Keratinocyte (primary cell): ENCODE measurements at regions not wholly inside any gene's neighbourhood (a gene's known extent, or its start where the extent isn't known, plus 50 kb on each side); places are given as distances from the start of the nearest gene placed in this dataset.

Experiments
- DNase-seq: peaks from one replicate; pipeline ENCODE4 v3.0.0-alpha.2; 2011; ENCODE audit warnings: low read depth, missing footprints, low spot score
- FAIRE-seq: peaks from 2 replicates; lab custom pipeline; 2011; peaks lifted over from hg19 to GRCh38; lab: Jason Lieb, UNC
- H2AFZ ChIP-seq: 2 replicates; pipeline ENCODE4 v1.6.0; 2012; ENCODE audit warnings: low read length, control low read depth, inconsistent platforms; ENCODE audit not compliant: control insufficient read depth
- H3K27ac ChIP-seq: 2 replicates; pipeline ENCODE4 v1.5.1; 2011; ENCODE audit warnings: low read length; ENCODE audit not compliant: control insufficient read depth, insufficient read depth
- H3K27me3 ChIP-seq: 3 replicates; pipeline ENCODE4 v1.6.0; 2011; ENCODE audit warnings: low read length; ENCODE audit not compliant: control insufficient read depth, insufficient read depth; ENCODE audit errors: extremely low read depth
- H3K36me3 ChIP-seq, 2 experiments: 2 replicates in 1 of 2; 3 replicates in 1 of 2; pipeline ENCODE4 v1.5.1; 2011; ENCODE audit warnings: low read length in 2 of 2, mild to moderate bottlenecking in 1 of 2; ENCODE audit not compliant: control insufficient read depth in 2 of 2, insufficient read depth in 2 of 2; ENCODE audit errors: extremely low read depth in 1 of 2
- H3K4me1 ChIP-seq: 3 replicates; pipeline ENCODE4 v1.5.1; 2011; ENCODE audit warnings: low read length; ENCODE audit not compliant: control insufficient read depth, insufficient read depth; ENCODE audit errors: extremely low read depth
- H3K4me2 ChIP-seq: 3 replicates; pipeline ENCODE4 v1.6.0; 2011; ENCODE audit warnings: low read depth, low read length; ENCODE audit not compliant: control insufficient read depth, insufficient read depth; ENCODE audit errors: extremely low read depth
- H3K4me3 ChIP-seq, 3 experiments: fragments of 200-600 bp in 1 of 3; sonication (generic) in 1 of 3; 2 replicates in 2 of 3; 3 replicates in 1 of 3; pipeline ENCODE4 v1.5.1; 2011 to 2016; ENCODE audit warnings: low read length in 3 of 3, mild to moderate bottlenecking in 3 of 3, control low read depth in 2 of 3, inconsistent platforms in 1 of 3, low read depth in 1 of 3, mixed read lengths in 1 of 3, mixed run types in 1 of 3, moderate library complexity in 1 of 3; ENCODE audit not compliant: control insufficient read depth in 2 of 3, insufficient read depth in 2 of 3; ENCODE audit errors: extremely low read depth in 1 of 3
- H3K79me2 ChIP-seq: 2 replicates; pipeline ENCODE4 v1.6.0; 2012; ENCODE audit warnings: low read length; ENCODE audit not compliant: control insufficient read depth, insufficient read depth
- H3K9ac ChIP-seq: 3 replicates; pipeline ENCODE4 v1.6.0; 2011; ENCODE audit warnings: low read length; ENCODE audit not compliant: control insufficient read depth, insufficient read depth; ENCODE audit errors: extremely low read depth
- H3K9me1 ChIP-seq: 3 replicates; pipeline ENCODE4 v1.6.0; 2011; ENCODE audit warnings: low read length; ENCODE audit not compliant: control insufficient read depth, insufficient read depth; ENCODE audit errors: extremely low read depth
- H3K9me3 ChIP-seq: 2 replicates; pipeline ENCODE4 v1.5.1; 2012; ENCODE audit warnings: low read depth, low read length; ENCODE audit not compliant: control insufficient read depth
- H4K20me1 ChIP-seq: 3 replicates; pipeline ENCODE4 v1.6.0; 2011; ENCODE audit warnings: low read length; ENCODE audit not compliant: control insufficient read depth, insufficient read depth; ENCODE audit errors: extremely low read depth
- EZH2 ChIP-seq: IDR thresholded peaks from one replicate; pipeline ENCODE4 v1.6.1; 2012; ENCODE audit warnings: inconsistent platforms, mild to moderate bottlenecking, low read length, moderate library complexity
- dilution Hi-C: fragments of 300-500 bp; cut with MboI; formaldehyde crosslinking; loops from one replicate; pipeline ENCODE4 v1.7.0; 2020; ENCODE audit warnings: low sequenced_read_pairs; ENCODE audit not compliant: extremely low pct_ligation_motif_present
- TF ChIP-seq, protein P1 (sequence below), 3 experiments: IDR thresholded peaks in 1 of 3; conservative IDR thresholded peaks in 1 of 3; optimal IDR thresholded peaks in 1 of 3; 2 replicates in 2 of 3; 3 replicates in 1 of 3; pipeline versions ENCODE3 to v1.5.1; 2011; ENCODE audit warnings: low read length in 3 of 3, mild to moderate bottlenecking in 3 of 3, moderate library complexity in 2 of 3, control low read depth in 1 of 3, inconsistent platforms in 1 of 3; ENCODE audit not compliant: insufficient read depth in 2 of 3; ENCODE audit errors: extremely low read depth in 1 of 3

DNA sequence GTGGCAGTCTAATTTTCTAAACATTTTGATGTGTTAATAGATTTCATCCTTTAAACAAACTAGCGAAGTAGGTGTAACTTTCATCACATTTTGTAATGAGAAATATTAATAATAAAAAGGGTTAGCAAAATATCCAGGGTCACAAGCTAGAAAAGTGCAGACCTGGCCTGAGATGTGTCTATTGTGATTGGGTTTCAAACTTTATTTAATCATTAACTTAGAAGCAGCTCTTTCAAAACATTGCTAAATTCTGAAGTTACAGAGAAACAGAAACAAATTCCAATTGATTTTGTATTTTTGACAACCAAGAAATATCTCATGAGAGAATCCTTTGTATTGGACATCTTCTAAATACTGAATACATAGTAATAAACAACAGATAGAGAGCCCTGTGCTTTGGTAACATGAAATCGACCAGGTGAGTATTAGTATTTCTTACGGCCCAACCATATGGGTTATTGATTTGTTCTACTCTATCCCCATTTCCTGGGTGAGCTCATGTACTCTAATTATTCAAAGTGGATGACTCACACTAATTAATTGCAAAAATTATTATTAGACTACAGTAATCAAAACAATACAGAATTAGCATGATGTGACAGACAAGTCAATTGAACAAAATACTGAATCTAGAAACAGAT, 1093.8 kb upstream of the AGA start:
- dilution Hi-C loops = no loop called here
- no peak overlapping the region for H2AFZ ChIP-seq
- no peaks in the 10 kb centered on the region for H3K9me1 ChIP-seq
- H3K27ac ChIP-seq = no peak overlapping the region
- no peaks in the 10 kb centered on the region for H3K9me3 ChIP-seq
- H3K36me3 ChIP-seq = no peaks in the 10 kb centered on the region
- no peak overlapping the region for H3K9ac ChIP-seq
- H3K27me3 ChIP-seq = no peaks in the 10 kb centered on the region
- H3K4me2 ChIP-seq = no peak overlapping the region
- DNase-seq (no peak), FAIRE-seq (no peak)
- TF ChIP-seq, protein P1, sequence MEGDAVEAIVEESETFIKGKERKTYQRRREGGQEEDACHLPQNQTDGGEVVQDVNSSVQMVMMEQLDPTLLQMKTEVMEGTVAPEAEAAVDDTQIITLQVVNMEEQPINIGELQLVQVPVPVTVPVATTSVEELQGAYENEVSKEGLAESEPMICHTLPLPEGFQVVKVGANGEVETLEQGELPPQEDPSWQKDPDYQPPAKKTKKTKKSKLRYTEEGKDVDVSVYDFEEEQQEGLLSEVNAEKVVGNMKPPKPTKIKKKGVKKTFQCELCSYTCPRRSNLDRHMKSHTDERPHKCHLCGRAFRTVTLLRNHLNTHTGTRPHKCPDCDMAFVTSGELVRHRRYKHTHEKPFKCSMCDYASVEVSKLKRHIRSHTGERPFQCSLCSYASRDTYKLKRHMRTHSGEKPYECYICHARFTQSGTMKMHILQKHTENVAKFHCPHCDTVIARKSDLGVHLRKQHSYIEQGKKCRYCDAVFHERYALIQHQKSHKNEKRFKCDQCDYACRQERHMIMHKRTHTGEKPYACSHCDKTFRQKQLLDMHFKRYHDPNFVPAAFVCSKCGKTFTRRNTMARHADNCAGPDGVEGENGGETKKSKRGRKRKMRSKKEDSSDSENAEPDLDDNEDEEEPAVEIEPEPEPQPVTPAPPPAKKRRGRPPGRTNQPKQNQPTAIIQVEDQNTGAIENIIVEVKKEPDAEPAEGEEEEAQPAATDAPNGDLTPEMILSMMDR (optimal IDR thresholded peaks at IDR 0.05 in 1 of 3, IDR thresholded peaks at IDR 0.05 in 1 of 3, conservative IDR thresholded peaks at IDR 0.05 in 1 of 3; ENCODE audit: extremely low read depth in 1 of 3, insufficient read depth in 2 of 3, low read length in 3 of 3) = no peak
- no peak for TF ChIP-seq EZH2
- no peaks in the 10 kb centered on the region for H3K79me2 ChIP-seq
- H3K4me3 ChIP-seq = no peak overlapping the region
- no peaks in the 10 kb centered on the region for H3K4me1 ChIP-seq
- H4K20me1 ChIP-seq = no peaks in the 10 kb centered on the region

DNA sequence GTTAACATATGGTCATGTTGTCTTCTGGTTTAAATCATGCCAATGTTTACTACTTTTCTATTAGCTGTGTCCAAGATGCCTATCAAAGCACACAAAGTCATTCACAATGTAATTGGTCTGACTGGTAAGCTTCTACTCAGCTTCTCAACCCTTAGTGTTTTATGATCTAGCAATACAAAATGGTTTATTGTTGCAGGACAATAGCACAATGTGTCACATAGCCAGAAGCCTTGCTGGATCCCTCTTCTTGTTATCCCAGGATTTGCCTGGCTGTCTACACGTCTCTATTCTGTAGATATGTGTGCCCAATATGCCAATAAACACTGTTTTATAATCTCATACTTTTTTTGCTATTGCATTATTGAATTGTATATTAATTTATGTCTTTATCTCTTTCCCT, 1111.0 kb upstream of the AGA start:
- no peaks in the 10 kb centered on the region for H3K36me3 ChIP-seq
- no peak overlapping the region for H3K4me3 ChIP-seq
- DNase-seq (no peak), FAIRE-seq (no peak)
- H4K20me1 ChIP-seq = no peaks in the 10 kb centered on the region
- H3K27ac ChIP-seq = no peak overlapping the region
- no peaks in the 10 kb centered on the region for H3K79me2 ChIP-seq
- H3K4me2 ChIP-seq = no peak overlapping the region
- H2AFZ ChIP-seq = no peak overlapping the region
- no peaks in the 10 kb centered on the region for H3K4me1 ChIP-seq
- H3K27me3 ChIP-seq = no peaks in the 10 kb centered on the region
- TF ChIP-seq, protein P1 (optimal IDR thresholded peaks at IDR 0.05 in 1 of 3, IDR thresholded peaks at IDR 0.05 in 1 of 3, conservative IDR thresholded peaks at IDR 0.05 in 1 of 3; ENCODE audit: extremely low read depth in 1 of 3, insufficient read depth in 2 of 3, low read length in 3 of 3) = no peak
- no peak for TF ChIP-seq EZH2
- no peaks in the 10 kb centered on the region for H3K9me3 ChIP-seq
- dilution Hi-C loops = no loop called here
- no peaks in the 10 kb centered on the region for H3K9me1 ChIP-seq
- H3K9ac ChIP-seq = no peak overlapping the region
